HFFc6 (cell line): ENCODE measurements at regions not wholly inside any gene's neighbourhood (a gene's known extent, or its start where the extent isn't known, plus 50 kb on each side); places are given as distances from the start of the nearest gene placed in this dataset.

ENCODE experiments used
- DNase-seq: peaks from one replicate; pipeline ENCODE4 v3.0.0-alpha.2; 2018
- H3K27ac Mint-ChIP-seq: 2 replicates; pipeline ENCODE4 v1.8.0; 2020; ENCODE audit warnings: mild to moderate bottlenecking, mixed read lengths
- H3K27me3 Mint-ChIP-seq: 2 replicates; pipeline ENCODE4 v1.8.0; 2021; ENCODE audit warnings: mild to moderate bottlenecking, moderate library complexity, mixed read lengths; ENCODE audit not compliant: insufficient read depth
- H3K36me3 Mint-ChIP-seq: 2 replicates; pipeline ENCODE4 v1.8.0; 2021; ENCODE audit warnings: low read depth, mixed read lengths
- H3K4me1 Mint-ChIP-seq: 2 replicates; pipeline ENCODE4 v1.8.0; 2020; ENCODE audit warnings: low read depth, mixed read lengths
- H3K4me3 Mint-ChIP-seq: 2 replicates; pipeline ENCODE4 v1.8.0; 2020; ENCODE audit warnings: mild to moderate bottlenecking, moderate library complexity, mixed read lengths
- H3K9me3 Mint-ChIP-seq: 2 replicates; pipeline ENCODE4 v1.8.0; 2020; ENCODE audit warnings: mild to moderate bottlenecking, mixed read lengths
- TF ChIP-seq, protein P1 (sequence below): fragments of 200-600 bp; sonication (generic); IDR thresholded peaks from 2 replicates; pipeline ENCODE4 v1.5.0; 2021; ENCODE audit warnings: antibody characterized with exemption, mild to moderate bottlenecking

GRCh38 chr6:166784691-166785090 lies 157.6 kb upstream of the RPS6KA2 start:
- H3K27me3 Mint-ChIP-seq = no peaks in the 10 kb centered on the region
- no peak overlapping the region for H3K4me3 Mint-ChIP-seq
- TF ChIP-seq, protein P1, sequence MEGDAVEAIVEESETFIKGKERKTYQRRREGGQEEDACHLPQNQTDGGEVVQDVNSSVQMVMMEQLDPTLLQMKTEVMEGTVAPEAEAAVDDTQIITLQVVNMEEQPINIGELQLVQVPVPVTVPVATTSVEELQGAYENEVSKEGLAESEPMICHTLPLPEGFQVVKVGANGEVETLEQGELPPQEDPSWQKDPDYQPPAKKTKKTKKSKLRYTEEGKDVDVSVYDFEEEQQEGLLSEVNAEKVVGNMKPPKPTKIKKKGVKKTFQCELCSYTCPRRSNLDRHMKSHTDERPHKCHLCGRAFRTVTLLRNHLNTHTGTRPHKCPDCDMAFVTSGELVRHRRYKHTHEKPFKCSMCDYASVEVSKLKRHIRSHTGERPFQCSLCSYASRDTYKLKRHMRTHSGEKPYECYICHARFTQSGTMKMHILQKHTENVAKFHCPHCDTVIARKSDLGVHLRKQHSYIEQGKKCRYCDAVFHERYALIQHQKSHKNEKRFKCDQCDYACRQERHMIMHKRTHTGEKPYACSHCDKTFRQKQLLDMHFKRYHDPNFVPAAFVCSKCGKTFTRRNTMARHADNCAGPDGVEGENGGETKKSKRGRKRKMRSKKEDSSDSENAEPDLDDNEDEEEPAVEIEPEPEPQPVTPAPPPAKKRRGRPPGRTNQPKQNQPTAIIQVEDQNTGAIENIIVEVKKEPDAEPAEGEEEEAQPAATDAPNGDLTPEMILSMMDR = no peak
- DNase-seq = no peak
- H3K27ac Mint-ChIP-seq = no peak overlapping the region
- H3K4me1 Mint-ChIP-seq = no peaks in the 10 kb centered on the region
- no peaks in the 10 kb centered on the region for H3K36me3 Mint-ChIP-seq
- no peaks in the 10 kb centered on the region for H3K9me3 Mint-ChIP-seq

DNA sequence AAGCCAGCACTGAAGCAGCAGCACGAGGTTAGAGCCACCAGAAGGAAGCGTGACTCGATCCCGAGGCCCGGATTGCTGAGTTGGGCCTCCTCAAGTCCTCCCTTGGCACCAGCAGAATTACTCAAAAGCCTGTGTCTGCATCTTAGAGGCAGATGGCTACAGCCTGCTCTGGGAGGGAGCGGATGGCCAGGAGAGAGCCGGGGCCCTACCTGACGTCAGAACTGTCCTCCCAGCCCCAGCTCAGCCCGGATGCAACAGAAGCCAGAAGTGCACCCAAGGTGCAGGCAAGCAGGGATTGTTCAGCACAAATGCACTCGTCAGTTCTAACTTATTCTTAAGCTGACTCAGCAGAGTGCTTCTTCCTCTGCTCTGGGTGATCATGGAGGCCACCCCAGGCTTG lies 155.5 kb upstream of the RPS6KA2 start:
- TF ChIP-seq, protein P1 = no peak

GRCh38 chr6:166781331-166781730 lies 154.3 kb upstream of the RPS6KA2 start:
- Mint-ChIP-seq H3K27me3 (peaks cover 7% of the 10 kb centered on the region), H3K4me1 (no peaks in the 10 kb centered on the region), H3K4me3 (no peak overlapping the region), H3K9me3 (no peaks in the 10 kb centered on the region), H3K36me3 (no peaks in the 10 kb centered on the region), H3K27ac (no peak overlapping the region)
- TF ChIP-seq, protein P1 = no peak
- no peak for DNase-seq

More for the DNA sequence above, 155.5 kb upstream of the RPS6KA2 start:
- Mint-ChIP-seq H3K27me3 (no peaks in the 10 kb centered on the region; the same call in 1 of the 2 replicates), H3K4me1 (no peaks in the 10 kb centered on the region), H3K4me3 (no peak overlapping the region), H3K36me3 (no peaks in the 10 kb centered on the region), H3K27ac (no peak overlapping the region), H3K9me3 (no peaks in the 10 kb centered on the region)
- no peak for DNase-seq

GRCh38 chr6:166779963-166780683 lies 153.1 kb upstream of the RPS6KA2 start:
- H3K9me3 Mint-ChIP-seq = no peaks in the 10 kb centered on the region
- peaks cover 13% of the 10 kb centered on the region for H3K27me3 Mint-ChIP-seq
- H3K4me1 Mint-ChIP-seq = peaks cover 6% of the 10 kb centered on the region
- TF ChIP-seq, protein P1 = no peak
- DNase-seq = no peak
- H3K36me3 Mint-ChIP-seq = no peaks in the 10 kb centered on the region
- no peak overlapping the region for H3K4me3 Mint-ChIP-seq
- no peak overlapping the region for H3K27ac Mint-ChIP-seq

- Mint-ChIP-seq H3K27me3 (peaks cover 13% of the 10 kb centered on the region), H3K9me3 (no peaks in the 10 kb centered on the region), H3K4me1 (peaks cover 6% of the 10 kb centered on the region), H3K36me3 (no peaks in the 10 kb centered on the region), H3K4me3 (no peak overlapping the region), H3K27ac (no peak overlapping the region)
- TF ChIP-seq, protein P1 = no peak
- no peak for DNase-seq
Measured at GRCh38 chr6:166779381-166779780, 152.3 kb upstream of the RPS6KA2 start.
